Suprapubic skin (tissue), 4 donors: ENCODE measurements at regions not wholly inside any gene's neighbourhood (a gene's known extent, or its start where the extent isn't known, plus 50 kb on each side); places are given as distances from the start of the nearest gene placed in this dataset.
A peak's percentile ranks its signal among the peaks of the same experiment; 100 is the strongest.
"Not testable (repeated sequence)": the region's sequence is repeated elsewhere in the genome, so short reads cannot be mapped to it uniquely, and the experiment has no call there.

Experiments
- DNase-seq, 2 donors: peaks; one replicate each; pipeline ENCODE4 v3.0.0-alpha.2; 2019; ENCODE audit warnings: low spot score in 2 of 2
- H3K27ac ChIP-seq: fragments of 200-600 bp; sonication (generic); one replicate; pipeline ENCODE4 v1.5.1; 2019
- H3K27me3 ChIP-seq: fragments of 200-600 bp; sonication (generic); one replicate; pipeline ENCODE4 v1.5.1; 2019
- H3K36me3 ChIP-seq: fragments of 200-600 bp; sonication (generic); one replicate; pipeline ENCODE4 v1.5.1; 2019
- H3K4me1 ChIP-seq: fragments of 200-600 bp; sonication (generic); one replicate; pipeline ENCODE4 v1.5.1; 2019
- H3K4me3 ChIP-seq: fragments of 200-600 bp; sonication (generic); one replicate; pipeline ENCODE4 v1.5.1; 2019; ENCODE audit warnings: mild to moderate bottlenecking
- H3K9me3 ChIP-seq: fragments of 200-600 bp; sonication (generic); one replicate; pipeline ENCODE4 v1.5.1; 2019
- EP300 ChIP-seq: sonication (generic); formaldehyde crosslinking; IDR thresholded peaks from one replicate; pipeline ENCODE4 v1.6.1; 2017; ENCODE audit warnings: antibody characterized with exemption
- POLR2A ChIP-seq, 2 donors: fragments of 450-650 bp; IDR thresholded peaks; one replicate each; pipeline ENCODE4 v1.6.1; 2017; ENCODE audit warnings: antibody characterized with exemption in 2 of 2, mild to moderate bottlenecking in 2 of 2, moderate library complexity in 2 of 2
- POLR2AphosphoS5 ChIP-seq, 3 donors: sonication (generic); formaldehyde crosslinking; IDR thresholded peaks; one replicate each; pipeline ENCODE4 v1.6.1; 2017; ENCODE audit warnings: antibody characterized with exemption in 3 of 3
- WGBS: methylation state at CpG from one replicate; pipeline ENCODE4 v1.1.5; 2018; 5-methylcytosine and 5-hydroxymethylcytosine counted together
- TF ChIP-seq, protein P1 (sequence below), 2 donors: fragments of 200-600 bp in 1 of 2; fragments of 450-650 bp in 1 of 2; sonication (generic) in 1 of 2; IDR thresholded peaks; one replicate each; pipeline ENCODE4 v1.5.1; 2016 to 2019; ENCODE audit warnings: antibody characterized with exemption in 2 of 2, mild to moderate bottlenecking in 1 of 2, moderate library complexity in 1 of 2

- no peaks in the 10 kb centered on the region for H3K4me1 ChIP-seq
- no peaks in the 10 kb centered on the region for H3K36me3 ChIP-seq
- no peaks in the 10 kb centered on the region for H3K9me3 ChIP-seq
- TF ChIP-seq, protein P1, sequence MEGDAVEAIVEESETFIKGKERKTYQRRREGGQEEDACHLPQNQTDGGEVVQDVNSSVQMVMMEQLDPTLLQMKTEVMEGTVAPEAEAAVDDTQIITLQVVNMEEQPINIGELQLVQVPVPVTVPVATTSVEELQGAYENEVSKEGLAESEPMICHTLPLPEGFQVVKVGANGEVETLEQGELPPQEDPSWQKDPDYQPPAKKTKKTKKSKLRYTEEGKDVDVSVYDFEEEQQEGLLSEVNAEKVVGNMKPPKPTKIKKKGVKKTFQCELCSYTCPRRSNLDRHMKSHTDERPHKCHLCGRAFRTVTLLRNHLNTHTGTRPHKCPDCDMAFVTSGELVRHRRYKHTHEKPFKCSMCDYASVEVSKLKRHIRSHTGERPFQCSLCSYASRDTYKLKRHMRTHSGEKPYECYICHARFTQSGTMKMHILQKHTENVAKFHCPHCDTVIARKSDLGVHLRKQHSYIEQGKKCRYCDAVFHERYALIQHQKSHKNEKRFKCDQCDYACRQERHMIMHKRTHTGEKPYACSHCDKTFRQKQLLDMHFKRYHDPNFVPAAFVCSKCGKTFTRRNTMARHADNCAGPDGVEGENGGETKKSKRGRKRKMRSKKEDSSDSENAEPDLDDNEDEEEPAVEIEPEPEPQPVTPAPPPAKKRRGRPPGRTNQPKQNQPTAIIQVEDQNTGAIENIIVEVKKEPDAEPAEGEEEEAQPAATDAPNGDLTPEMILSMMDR (IDR thresholded peaks at IDR 0.05), result no peak
- TF ChIP-seq POLR2AphosphoS5 (IDR thresholded peaks at IDR 0.05), result no peak
- TF ChIP-seq POLR2A (IDR thresholded peaks at IDR 0.05), result no peak
- TF ChIP-seq EP300, result no peak
- no peak overlapping the region for H3K27ac ChIP-seq
- no peak overlapping the region for H3K4me3 ChIP-seq
- DNase-seq, result no peak
- no peaks in the 10 kb centered on the region for H3K27me3 ChIP-seq
- WGBS, result 87% methylated on average over 3 of the region's 3 CpGs
These were observed 200.7 kb upstream of the KCNH7 start for GRCh38 chr2:163039266-163039665.

GRCh38 chr2:163028807-163029206 lies 190.2 kb upstream of the KCNH7 start:
- no peaks in the 10 kb centered on the region for H3K27me3 ChIP-seq
- 88% methylated on average over 2 of the region's 2 CpGs for WGBS
- no peaks in the 10 kb centered on the region for H3K36me3 ChIP-seq
- H3K4me3 ChIP-seq, result no peak overlapping the region
- no peaks in the 10 kb centered on the region for H3K4me1 ChIP-seq
- no peak for DNase-seq
- no peak overlapping the region for H3K27ac ChIP-seq
- TF ChIP-seq POLR2A (IDR thresholded peaks at IDR 0.05) (no peak), EP300 (no peak)
- no peaks in the 10 kb centered on the region for H3K9me3 ChIP-seq

DNA sequence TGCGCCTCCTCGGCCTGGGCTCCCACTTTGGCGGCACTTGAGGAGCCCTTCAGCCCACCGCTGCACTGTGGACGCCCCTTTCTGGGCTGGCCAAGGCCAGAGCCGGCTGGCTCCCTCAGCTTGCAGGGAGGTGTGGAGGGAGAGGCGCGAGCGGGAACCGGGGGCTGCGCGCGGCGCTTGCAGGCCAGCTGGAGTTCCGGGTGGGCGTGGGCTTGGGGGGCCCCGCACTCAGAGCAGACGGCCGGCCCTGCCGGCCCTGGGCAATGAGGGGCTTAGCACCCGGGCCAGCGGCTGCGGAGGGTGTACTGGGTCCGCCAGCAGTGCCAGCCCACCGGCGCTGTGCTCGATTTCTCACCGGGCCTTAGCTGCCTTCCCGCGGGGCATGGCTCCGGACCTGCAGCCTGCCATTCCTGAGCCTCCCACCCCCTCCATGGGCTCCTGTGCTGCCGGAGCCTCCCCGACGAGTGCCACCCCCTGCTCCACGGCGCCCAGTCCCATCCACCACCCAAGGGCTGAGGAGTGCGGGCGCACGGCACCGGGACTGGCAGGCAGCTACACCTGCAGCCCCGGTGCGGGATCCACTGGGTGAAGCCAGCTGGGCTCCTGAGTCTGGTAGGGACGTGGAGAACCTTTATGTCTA lies 187.7 kb upstream of the KCNH7 start:
- not testable (repeated sequence) for H3K27me3 ChIP-seq, H3K4me1 ChIP-seq, H3K9me3 ChIP-seq, H3K36me3 ChIP-seq, H3K27ac ChIP-seq, H3K4me3 ChIP-seq
- peak in 1 of 2 donors; percentile 37 for DNase-seq
- WGBS, result 77% methylated on average over 7 of the region's 43 CpGs

- not testable (repeated sequence) for DNase-seq, H3K9me3 ChIP-seq, H3K36me3 ChIP-seq, H3K4me1 ChIP-seq, H3K27ac ChIP-seq, H3K4me3 ChIP-seq, H3K27me3 ChIP-seq
- 47% methylated on average over 3 of the region's 5 CpGs for WGBS
These were observed 178.3 kb upstream of the KCNH7 start for GRCh38 chr2:163016882-163017281.

DNA sequence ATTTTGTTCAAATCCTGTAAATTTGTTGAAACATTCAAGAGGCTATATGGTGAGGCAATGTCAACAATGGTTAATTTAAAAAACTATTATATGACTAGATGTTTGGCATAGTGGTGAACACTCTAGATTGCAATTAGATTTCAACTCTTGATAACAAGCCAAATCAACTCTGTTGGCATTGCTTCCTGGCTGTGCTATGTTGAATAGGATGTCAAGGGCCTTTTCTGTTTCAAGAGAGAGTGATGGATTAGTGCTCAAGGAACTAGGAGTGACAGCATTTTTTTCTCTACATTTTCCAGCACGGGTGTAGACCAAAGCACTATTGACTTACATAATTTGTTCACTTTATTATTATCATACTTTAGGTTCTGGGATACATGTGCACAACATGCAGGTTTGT lies 172.4 kb upstream of the KCNH7 start:
- Histone ChIP-seq H3K27ac (no peak overlapping the region), H3K36me3 (no peaks in the 10 kb centered on the region), H3K27me3 (no peaks in the 10 kb centered on the region), H3K4me3 (no peak overlapping the region), H3K4me1 (no peaks in the 10 kb centered on the region), H3K9me3 (no peaks in the 10 kb centered on the region)
- WGBS, result 63% methylated on average over 1 of the region's 1 CpG
- DNase-seq, result no peak
- TF ChIP-seq EP300 (no peak), POLR2AphosphoS5 (IDR thresholded peaks at IDR 0.05) (no peak), POLR2A (IDR thresholded peaks at IDR 0.05) (no peak)
- TF ChIP-seq, protein P1 (IDR thresholded peaks at IDR 0.05), result no peak

GRCh38 chr2:163008642-163009041 lies 170.1 kb upstream of the KCNH7 start:
- Histone ChIP-seq H3K36me3 (no peaks in the 10 kb centered on the region), H3K4me3 (no peak overlapping the region)
- 85% methylated on average over 2 of the region's 2 CpGs for WGBS

DNA sequence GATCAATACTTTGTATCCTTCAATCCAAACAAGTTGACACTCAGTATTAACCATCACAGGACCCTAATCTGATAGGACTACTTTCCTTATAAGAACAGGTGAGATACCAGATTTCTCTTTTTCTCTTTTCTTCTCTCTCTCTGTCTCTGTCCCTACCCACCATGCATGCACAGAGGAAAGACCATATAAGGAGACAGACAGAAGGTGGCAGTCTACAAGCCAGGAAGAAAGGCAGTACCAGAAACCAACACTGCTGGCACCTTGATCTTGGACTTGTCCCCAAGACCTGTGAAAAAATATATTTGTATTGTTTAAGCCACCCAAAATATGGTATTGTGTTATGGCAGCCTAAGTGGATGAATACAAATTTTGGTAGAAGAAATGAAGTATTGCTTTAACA lies 156.2 kb upstream of the KCNH7 start:
- TF ChIP-seq, protein P1 (IDR thresholded peaks at IDR 0.05), result no peak
- TF ChIP-seq POLR2A (IDR thresholded peaks at IDR 0.05), result no peak
- TF ChIP-seq EP300, result no peak
- TF ChIP-seq POLR2AphosphoS5 (IDR thresholded peaks at IDR 0.05), result no peak
- no peaks in the 10 kb centered on the region for H3K27me3 ChIP-seq
- H3K9me3 ChIP-seq, result no peaks in the 10 kb centered on the region
- no peak for DNase-seq
- no peaks in the 10 kb centered on the region for H3K4me1 ChIP-seq
- no peaks in the 10 kb centered on the region for H3K36me3 ChIP-seq
- no peak overlapping the region for H3K4me3 ChIP-seq
- no peak overlapping the region for H3K27ac ChIP-seq

More at GRCh38 chr2:163008642-163009041, 170.1 kb upstream of the KCNH7 start:
- Histone ChIP-seq H3K4me1 (no peaks in the 10 kb centered on the region), H3K27me3 (no peaks in the 10 kb centered on the region), H3K27ac (no peak overlapping the region), H3K9me3 (no peaks in the 10 kb centered on the region)
- DNase-seq, result no peak
- TF ChIP-seq, protein P1 (IDR thresholded peaks at IDR 0.05), result no peak
